Chondrocyte (in vitro differentiated cells): ENCODE measurements at regions not wholly inside any gene's neighbourhood (a gene's known extent, or its start where the extent isn't known, plus 50 kb on each side); places are given as distances from the start of the nearest gene placed in this dataset.
"Not testable (repeated sequence)": the region's sequence is repeated elsewhere in the genome, so short reads cannot be mapped to it uniquely, and the experiment has no call there.

Experiments
- DNase-seq: peaks from one replicate; pipeline ENCODE4 v3.0.0; 2021; ENCODE audit warnings: mixed read lengths, low spot score
- H3K27ac Mint-ChIP-seq: one replicate; pipeline ENCODE4 v1.8.0; 2021; ENCODE audit warnings: mild to moderate bottlenecking, moderate library complexity, mixed read lengths; ENCODE audit not compliant: unreplicated experiment
- H3K27me3 Mint-ChIP-seq: 2 replicates; pipeline ENCODE4 v1.8.0; 2021; ENCODE audit warnings: low read depth, mixed read lengths
- H3K36me3 Mint-ChIP-seq: 2 replicates; pipeline ENCODE4 v1.8.0; 2021; ENCODE audit warnings: low read depth, mixed read lengths
- H3K4me1 Mint-ChIP-seq: 2 replicates; pipeline ENCODE4 v1.8.0; 2021; ENCODE audit warnings: low read depth, mild to moderate bottlenecking, mixed read lengths
- H3K4me3 Mint-ChIP-seq: one replicate; pipeline ENCODE4 v1.8.0; 2021; ENCODE audit warnings: mild to moderate bottlenecking, moderate library complexity, mixed read lengths; ENCODE audit not compliant: unreplicated experiment
- H3K9me3 Mint-ChIP-seq: 2 replicates; pipeline ENCODE4 v1.8.0; 2021; ENCODE audit warnings: low read depth, mixed read lengths
- TF ChIP-seq, protein P1 (sequence below): fragments of 200-600 bp; sonication (generic); IDR thresholded peaks from 2 replicates; pipeline ENCODE4 v1.5.0; 2021; ENCODE audit warnings: antibody characterized with exemption, mild to moderate bottlenecking, moderate library complexity

DNA sequence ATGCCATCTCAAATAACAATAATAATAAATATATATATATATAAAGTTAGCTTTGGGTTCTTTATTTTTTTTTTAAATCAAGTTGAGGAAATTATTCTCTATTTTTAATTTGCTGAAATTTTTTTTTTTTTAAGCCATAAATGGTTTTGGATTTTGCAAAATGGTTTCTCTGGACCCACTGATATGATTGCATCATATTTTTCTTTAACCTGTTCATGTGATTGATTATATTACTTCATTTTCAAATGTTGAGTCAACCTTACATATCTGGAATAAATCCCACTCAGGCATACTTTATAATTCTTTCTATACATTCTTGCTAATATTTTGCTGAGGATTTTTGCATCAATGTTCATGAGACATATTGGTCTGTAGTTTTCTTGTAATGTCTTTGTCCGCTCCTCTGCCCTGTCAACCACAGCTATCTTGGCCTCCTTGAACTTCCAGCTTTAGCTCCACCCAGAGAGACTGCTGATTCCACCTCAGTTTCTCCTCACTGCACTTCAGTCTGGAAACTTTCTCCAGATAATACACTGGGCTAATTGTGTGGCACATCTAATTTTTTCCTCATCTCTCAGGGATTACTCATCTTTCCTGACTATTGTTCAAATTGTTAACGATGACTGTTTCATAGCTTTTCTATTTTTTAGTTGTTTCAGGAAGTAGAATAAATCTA is 160.9 kb upstream of the GIMD1 start:
- Mint-ChIP-seq H3K27ac (no peak overlapping the region), H3K9me3 (peaks cover 2% of the 10 kb centered on the region), H3K4me3 (no peak overlapping the region), H3K4me1 (no peaks in the 10 kb centered on the region), H3K27me3 (no peaks in the 10 kb centered on the region), H3K36me3 (no peaks in the 10 kb centered on the region)
- TF ChIP-seq, protein P1, sequence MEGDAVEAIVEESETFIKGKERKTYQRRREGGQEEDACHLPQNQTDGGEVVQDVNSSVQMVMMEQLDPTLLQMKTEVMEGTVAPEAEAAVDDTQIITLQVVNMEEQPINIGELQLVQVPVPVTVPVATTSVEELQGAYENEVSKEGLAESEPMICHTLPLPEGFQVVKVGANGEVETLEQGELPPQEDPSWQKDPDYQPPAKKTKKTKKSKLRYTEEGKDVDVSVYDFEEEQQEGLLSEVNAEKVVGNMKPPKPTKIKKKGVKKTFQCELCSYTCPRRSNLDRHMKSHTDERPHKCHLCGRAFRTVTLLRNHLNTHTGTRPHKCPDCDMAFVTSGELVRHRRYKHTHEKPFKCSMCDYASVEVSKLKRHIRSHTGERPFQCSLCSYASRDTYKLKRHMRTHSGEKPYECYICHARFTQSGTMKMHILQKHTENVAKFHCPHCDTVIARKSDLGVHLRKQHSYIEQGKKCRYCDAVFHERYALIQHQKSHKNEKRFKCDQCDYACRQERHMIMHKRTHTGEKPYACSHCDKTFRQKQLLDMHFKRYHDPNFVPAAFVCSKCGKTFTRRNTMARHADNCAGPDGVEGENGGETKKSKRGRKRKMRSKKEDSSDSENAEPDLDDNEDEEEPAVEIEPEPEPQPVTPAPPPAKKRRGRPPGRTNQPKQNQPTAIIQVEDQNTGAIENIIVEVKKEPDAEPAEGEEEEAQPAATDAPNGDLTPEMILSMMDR: no peak
- DNase-seq: no peak

DNA sequence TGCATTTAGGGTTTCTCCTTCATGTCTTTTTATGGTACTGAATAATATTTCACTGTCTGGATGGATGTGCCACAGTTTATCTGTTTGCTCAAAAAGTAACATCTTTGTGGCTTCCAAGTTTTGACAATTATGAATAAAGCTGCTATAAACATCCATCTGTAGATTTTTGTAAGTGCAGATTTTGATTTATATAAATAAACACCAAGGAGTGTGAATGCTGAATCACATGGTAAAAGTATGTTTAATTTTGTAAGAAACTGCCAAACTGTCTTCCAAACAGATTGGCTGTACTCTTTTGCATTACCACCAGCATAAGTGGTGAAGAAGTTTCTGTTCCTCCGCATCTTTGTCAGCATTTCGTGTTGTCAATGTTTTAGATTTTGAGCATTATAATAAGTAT is 158.7 kb upstream of the GIMD1 start:
- Mint-ChIP-seq H3K27me3 (no peaks in the 10 kb centered on the region), H3K4me3 (no peak overlapping the region), H3K27ac (no peak overlapping the region), H3K4me1 (peaks cover 3% of the 10 kb centered on the region), H3K9me3 (peaks cover 2% of the 10 kb centered on the region), H3K36me3 (no peaks in the 10 kb centered on the region)
- TF ChIP-seq, protein P1: no peak
- DNase-seq: no peak

DNA sequence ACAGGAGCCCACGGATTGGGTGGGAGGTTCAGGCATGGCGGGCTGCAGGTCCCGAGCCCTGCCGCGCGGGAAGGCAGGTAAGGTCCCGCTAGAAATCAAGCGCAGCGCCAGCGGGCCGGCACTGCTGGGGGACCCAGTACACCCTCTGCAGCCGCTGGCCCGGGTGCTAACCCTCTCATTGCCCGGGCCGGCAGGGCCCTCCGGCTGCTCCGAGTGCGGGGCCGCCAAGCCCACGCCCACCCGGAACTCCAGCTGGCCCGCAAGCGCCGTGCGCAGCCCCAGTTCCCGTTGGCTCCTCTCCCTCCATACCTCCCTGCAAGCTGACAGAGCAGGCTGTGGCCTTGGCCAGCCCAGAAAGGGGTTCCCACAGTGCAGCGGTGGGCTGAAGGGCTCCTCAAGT is 156.8 kb upstream of the GIMD1 start:
- not testable (repeated sequence) for H3K27ac Mint-ChIP-seq, H3K36me3 Mint-ChIP-seq, H3K9me3 Mint-ChIP-seq, H3K27me3 Mint-ChIP-seq, H3K4me3 Mint-ChIP-seq, DNase-seq, H3K4me1 Mint-ChIP-seq

DNA sequence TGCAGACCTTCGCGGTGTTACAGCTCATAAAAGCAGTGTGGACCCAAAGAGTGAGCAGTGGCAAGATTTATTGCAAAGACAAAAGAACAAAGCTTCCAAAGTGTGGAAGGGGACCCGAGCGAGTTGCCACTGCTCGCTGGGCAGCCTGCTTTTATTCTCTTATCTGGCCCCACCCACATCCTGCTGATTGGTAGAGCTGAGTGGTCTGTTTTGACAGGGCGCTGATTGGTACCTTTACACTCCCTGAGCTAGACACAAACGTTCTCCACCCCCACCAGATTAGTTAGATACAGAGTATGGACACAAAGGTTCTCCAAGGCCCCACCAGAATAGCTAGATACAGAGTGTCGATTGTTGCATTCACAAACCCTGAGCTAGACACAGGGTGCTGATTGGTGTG is 156.2 kb upstream of the GIMD1 start:
- H3K9me3 Mint-ChIP-seq, H3K27ac Mint-ChIP-seq, H3K4me3 Mint-ChIP-seq, H3K27me3 Mint-ChIP-seq, H3K36me3 Mint-ChIP-seq, DNase-seq, H3K4me1 Mint-ChIP-seq: not testable (repeated sequence)

DNA sequence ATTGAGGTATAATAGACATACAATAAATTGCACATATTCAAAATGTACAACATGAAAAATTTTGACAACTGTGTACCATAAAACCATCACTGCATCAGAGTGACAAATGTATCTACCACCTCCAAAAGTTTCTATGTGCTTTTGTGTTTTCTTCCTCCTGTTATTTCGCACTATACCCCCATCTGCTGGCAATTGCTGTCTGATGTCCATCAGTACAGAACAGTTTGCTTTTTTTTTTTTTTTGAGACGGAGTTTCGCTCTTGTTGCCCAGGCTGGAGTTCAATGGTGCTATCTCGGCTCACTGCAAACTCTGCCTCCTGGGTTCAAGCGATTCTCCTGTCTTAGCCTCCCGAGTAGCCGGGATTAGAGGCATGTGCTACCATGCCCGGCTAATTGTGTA is 154.3 kb upstream of the GIMD1 start:
- Mint-ChIP-seq H3K4me3 (no peak overlapping the region), H3K4me1 (peaks cover 7% of the 10 kb centered on the region), H3K9me3 (peaks cover 10% of the 10 kb centered on the region), H3K36me3 (peaks cover 6% of the 10 kb centered on the region), H3K27ac (no peak overlapping the region), H3K27me3 (peaks cover 15% of the 10 kb centered on the region)
- DNase-seq: no peak
- TF ChIP-seq, protein P1: peak; percentile 67

DNA sequence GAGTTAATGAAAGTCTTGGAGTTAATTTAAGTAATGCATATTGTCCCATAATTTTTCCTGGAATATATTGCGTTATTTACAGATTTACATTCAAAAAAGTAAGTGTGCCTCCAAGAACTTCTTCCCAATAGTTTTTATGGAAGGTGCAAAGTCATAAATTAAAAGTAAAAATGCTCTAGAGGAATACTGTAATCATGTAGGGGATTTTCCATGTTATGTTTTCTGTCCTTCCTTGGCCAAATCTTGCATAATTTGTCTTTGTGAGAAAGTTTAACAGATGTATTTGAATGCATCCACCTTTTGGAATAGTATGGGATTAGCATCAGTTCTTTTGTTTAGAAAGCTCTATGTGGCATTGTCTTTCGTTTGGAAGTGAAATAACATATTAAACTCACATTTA is 144.1 kb upstream of the GIMD1 start:
- H3K27ac Mint-ChIP-seq: no peak overlapping the region
- no peaks in the 10 kb centered on the region for H3K4me1 Mint-ChIP-seq
- peaks cover 37% of the 10 kb centered on the region for H3K27me3 Mint-ChIP-seq
- TF ChIP-seq, protein P1: no peak
- no peaks in the 10 kb centered on the region for H3K36me3 Mint-ChIP-seq
- H3K9me3 Mint-ChIP-seq: peaks cover 3% of the 10 kb centered on the region
- no peak for DNase-seq
- H3K4me3 Mint-ChIP-seq: no peak overlapping the region
